ENCODE measurements at regions not wholly inside any gene's neighbourhood (a gene's known extent, or its start where the extent isn't known, plus 50 kb on each side); places are given as distances from the start of the nearest gene placed in this dataset.
"Not testable (repeated sequence)": the region's sequence is repeated elsewhere in the genome, so short reads cannot be mapped to it uniquely, and the experiment has no call there.

GRCh38 chr2:122705746-122706145 lies 950.3 kb downstream of the TSN start:
- no peak for DNase-seq (ENCODE audit: low read depth)

GRCh38 chr2:122706757-122707223 lies 951.3 kb downstream of the TSN start:
- no peak for DNase-seq (ENCODE audit: low read depth)

DNA sequence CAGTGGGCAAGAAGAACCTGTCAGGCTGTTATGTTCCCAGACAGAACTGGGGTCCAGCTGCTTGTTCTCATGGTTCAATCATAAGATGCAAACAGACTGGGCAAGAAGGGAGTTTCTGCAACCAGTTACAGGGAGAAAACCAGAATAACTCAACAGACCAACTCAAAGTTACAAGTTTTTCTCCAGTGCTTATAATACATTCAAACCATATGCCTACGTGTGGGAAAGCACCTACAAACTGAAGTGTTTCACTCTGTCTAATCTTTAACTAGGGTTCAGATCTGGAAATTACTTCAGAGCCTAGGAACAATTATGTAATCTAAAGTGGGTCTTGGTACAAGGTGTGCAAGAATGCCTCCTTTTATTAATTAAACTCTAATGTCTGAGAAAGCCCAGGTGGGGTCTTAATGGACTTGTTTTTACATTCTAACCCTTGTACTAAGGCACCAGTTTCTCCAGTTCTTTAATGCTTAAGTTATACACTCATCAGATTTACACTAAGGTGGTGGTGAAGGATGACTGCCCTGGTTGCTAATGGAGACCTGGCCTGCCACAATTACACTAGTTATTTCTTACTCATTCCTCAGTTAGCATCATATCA lies 951.9 kb downstream of the TSN start:
- DNase-seq (ENCODE audit: low read depth): no peak

GRCh38 chr2:122710049-122710448 lies 954.6 kb downstream of the TSN start:
- DNase-seq (ENCODE audit: low read depth): no peak

DNA sequence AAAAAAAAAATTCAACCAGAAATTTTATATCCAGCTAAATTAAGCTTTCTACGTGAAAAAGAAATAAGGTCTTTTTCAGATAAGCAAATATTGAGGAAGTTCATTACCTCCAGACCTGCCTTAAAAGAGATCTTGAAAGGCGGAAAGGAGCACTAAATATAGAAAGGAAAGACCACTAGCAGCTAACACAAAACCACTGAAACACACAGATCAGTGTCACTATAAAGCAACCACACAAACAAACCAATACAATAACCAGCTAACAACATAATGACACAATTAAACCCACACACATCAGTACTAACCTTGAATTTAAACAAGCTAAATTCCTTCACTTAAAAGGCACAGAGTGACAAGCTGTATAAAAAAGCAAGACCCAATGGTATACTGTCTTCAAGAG lies 958.3 kb downstream of the TSN start:
- DNase-seq (ENCODE audit: low read depth): no peak

DNA sequence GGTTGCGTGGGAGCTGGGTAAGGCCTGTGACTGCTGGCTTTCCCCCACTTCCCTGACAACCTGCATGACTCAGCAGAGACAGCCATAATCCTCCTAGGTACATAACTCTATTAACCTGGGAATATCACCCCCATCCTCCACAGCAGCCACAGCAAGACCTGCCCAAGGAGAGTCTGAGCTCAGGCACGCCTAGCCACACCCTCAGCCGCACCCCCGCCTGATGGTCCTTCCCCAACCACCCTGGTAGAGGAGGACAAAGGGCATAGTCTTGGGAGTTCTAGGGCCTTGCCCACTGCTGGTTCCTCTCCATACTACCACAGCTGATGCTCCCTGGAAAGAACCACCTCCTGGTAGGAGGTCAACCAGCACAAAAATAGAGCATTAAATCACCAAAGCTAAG lies 965.4 kb downstream of the TSN start:
- DNase-seq (ENCODE audit: low read depth): not testable (repeated sequence)

- no peak for DNase-seq (ENCODE audit: low read depth)
Measured at GRCh38 chr2:122734766-122735424, 979.4 kb downstream of the TSN start.

- DNase-seq (ENCODE audit: low read depth): no peak
Measured at GRCh38 chr2:122736279-122736678, 980.8 kb downstream of the TSN start.

DNA sequence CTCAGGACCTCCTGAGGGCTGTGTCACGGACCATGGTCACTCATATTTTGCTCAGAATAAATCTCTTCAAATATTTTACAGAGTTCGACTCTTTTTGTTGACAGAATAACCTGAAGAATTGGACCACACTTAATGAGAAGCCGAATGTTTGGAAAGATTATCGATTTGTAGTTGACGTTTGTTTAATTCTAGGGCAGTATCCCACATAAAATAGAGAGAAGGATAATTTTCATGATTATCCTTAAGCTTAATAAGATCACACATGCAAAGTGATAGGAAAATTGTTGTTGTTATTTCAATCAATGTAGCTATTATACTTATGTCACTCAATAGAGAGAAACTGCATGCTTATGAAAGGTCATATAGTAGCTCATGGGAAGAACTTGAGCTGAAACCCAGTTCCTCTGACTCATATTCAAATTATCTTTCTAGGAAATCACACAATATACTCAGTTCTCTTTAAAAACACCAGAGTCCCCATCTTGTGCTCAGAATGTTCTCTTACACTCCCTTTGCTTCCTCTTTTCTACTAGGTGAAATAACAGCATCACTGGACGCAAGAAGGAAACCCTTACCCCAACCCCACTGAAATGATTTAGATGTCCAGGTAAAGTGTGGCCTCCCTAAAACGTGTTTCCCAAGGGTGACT lies 982.1 kb downstream of the TSN start:
- no peak for DNase-seq (ENCODE audit: low read depth)

GRCh38 chr2:122739732-122740593 lies 984.5 kb downstream of the TSN start:
- no peak for DNase-seq (ENCODE audit: low read depth)

DNA sequence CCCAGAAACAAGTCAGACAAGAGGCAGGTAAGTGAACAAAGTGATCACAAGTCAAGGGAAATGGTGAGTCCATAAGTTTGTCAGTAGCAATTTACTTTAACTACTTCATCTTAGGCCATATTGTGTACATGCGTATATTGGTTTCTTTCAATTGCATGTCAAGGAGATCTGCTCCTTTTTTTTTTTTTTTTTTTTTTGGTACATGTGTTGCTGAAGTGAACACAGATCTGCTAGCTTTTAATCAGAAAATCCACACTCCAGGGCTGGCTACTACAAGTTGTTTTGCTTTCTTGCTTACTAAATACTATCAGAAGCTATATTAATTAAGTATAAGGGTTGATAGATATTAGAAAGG lies 985.1 kb downstream of the TSN start:
- no peak for DNase-seq (ENCODE audit: low read depth)

GRCh38 chr2:122741403-122741802 lies 986.0 kb downstream of the TSN start:
- DNase-seq (ENCODE audit: low read depth): no peak

DNA sequence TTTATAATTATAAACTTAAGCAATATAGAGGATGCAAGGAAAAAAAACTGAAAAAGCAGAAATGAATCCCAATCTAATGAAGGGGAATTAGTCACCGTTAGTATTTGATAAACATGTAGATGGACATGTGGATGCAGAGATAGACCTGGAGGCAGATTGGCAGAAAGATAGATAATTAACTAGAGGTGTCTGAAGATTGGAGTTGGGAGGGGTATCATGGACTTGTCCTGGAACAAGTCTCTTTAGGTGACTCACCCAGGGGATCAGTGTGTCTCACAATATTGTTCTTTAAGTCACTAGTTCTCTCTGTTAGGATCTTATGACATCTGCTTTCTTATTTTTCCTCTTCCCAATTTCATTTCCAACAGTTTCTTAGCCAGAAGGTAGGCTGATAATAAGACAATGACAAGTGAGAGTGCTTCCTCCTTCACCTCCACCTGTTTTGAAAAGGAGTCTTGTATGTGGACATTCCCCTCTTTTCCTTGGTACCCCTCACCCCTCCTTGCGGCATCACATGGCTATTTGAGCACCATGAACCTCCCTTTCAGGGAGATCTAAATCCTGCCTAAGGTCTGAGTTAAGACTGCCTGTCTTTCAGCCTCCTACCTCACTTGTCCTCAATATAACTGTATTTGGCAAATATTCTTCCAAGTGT lies 987.7 kb downstream of the TSN start:
- no peak for DNase-seq (ENCODE audit: low read depth)

GRCh38 chr2:122745603-122746002 lies 990.2 kb downstream of the TSN start:
- DNase-seq (ENCODE audit: low read depth): no peak

DNA sequence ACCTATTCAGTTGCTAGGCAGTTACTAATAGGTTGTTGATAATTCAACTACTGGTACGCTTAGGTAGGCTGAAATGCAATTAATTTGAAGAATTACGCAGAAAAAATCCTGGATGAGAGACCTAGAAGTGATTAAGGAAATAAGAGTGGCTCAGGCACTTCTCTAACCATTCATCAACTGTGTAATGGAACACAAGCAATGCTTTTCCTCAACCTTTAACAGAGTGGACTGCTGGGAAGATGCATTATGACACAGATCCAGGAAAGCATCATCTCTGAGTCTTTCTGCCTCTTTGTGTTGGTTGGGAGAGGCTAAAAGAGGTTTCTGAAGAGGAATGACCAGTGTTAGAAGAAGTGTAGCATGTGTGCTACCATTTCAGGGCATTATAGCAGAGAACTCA lies 992.2 kb downstream of the TSN start:
- DNase-seq (ENCODE audit: low read depth): no peak

DNA sequence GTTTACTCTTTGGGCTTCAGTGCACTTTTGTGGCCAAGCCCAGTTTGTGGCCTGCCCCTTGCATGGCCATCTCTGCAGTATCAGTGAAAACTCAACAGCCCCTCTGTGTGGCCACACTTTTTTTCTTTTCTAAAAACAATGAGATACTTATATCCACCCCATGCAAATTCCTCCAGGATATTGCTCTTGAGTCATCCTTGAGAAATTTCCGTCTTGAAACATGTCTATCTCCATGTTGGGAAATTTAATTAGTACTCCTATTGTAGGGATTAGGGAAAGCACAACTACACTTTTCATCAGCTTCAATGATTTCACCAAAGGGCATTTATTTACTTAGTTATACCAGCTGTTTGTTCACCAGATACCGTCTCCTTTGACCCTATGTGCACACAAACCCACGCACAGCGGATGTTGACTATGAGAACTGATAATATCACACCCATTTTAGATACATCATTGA lies 993.1 kb downstream of the TSN start:
- peak; percentile 14 for DNase-seq (ENCODE audit: low read depth)

DNA sequence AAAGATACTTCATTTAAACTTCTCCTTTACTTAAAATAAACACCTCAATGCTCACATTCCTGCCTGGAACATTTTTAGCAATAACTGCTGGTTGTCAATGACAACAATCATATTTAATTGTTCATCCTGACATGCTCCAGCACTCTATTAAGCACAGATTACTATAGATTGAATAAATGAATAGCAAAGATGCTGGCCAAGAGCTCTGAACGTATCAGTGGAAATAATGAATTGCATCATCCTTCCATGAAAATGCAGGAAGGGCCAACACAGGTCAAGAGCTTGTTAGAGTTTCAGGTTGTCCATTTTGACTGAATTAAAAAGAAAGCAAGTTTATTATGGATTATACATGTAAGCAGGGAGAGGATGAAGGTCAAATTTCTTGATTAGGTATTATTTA lies 994.0 kb downstream of the TSN start:
- no peak for DNase-seq (ENCODE audit: low read depth)

DNA sequence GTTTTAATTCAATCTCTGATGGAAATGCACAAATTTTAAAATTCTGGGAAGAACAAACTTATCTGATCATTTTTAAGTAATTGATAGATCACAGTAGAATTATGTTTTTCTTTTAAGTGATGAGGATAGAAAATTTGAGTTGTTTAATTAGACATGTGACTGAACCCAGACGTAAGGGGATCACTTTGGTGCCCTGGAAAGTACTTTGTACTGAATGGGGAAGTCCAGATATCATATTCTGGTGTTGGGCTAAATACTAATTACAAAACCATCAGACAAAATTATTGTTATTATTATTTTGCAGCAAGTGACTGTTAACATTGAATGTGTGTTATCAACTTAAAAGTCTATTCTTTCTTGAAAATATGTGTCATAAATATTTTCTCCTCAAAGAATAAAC lies 994.6 kb downstream of the TSN start:
- no peak for DNase-seq (ENCODE audit: low read depth)

GRCh38 chr2:122750808-122751207 lies 995.4 kb downstream of the TSN start:
- no peak for DNase-seq (ENCODE audit: low read depth)

DNA sequence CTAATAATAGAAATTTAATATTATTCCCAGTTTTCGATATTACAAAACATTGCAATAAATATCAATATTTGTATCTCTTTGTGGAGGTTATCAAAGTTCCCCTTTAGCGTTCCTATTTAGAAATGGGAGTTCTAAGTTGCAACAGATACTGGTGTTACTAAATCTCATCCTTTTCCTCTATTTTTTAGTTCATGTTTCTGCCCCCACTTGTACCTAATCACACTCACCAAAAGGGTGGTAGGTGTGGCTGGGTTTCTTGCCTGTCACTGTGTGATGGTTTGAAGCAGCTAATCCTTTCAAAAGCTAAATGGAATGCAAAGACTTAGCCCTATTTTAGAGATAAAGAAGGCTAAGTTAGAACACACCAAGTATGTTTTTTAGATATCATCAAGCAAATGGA lies 997.9 kb downstream of the TSN start:
- DNase-seq (ENCODE audit: low read depth): no peak

DNA sequence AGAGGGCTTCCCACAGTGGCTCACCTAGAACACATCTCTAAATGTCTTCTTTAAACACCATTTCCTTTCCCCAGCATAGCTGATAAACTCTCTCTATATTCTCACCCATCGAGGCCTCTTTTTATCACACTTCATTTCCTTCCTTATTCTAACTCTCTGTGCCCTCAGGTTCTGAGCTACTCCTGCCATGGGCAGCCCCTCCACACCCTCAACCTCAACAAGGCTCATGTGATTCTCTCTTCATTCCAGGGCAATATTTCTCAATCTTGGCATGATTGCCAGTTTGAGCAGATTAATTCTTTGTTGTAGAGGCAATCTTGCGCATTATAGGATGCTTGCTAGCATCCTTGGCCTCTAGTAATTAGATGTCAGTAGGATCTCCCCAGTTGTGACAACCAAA lies 999.1 kb downstream of the TSN start:
- DNase-seq (ENCODE audit: low read depth): no peak

All from LHCN-M2 (cell line).